DND-41 (cell line): ENCODE measurements at regions not wholly inside any gene's neighbourhood (a gene's known extent, or its start where the extent isn't known, plus 50 kb on each side); places are given as distances from the start of the nearest gene placed in this dataset.

Experiments
- ATAC-seq: fragments of 200-7000 bp; cut with Tn5 transposase; 3 replicates; pipeline ENCODE4 v1.9.1; 2021; ENCODE audit warnings: low read depth; ENCODE audit not compliant: insufficient read depth
- DNase-seq: peaks from one replicate; pipeline ENCODE4 v3.0.0-alpha.2; 2020
- H2AFZ ChIP-seq: 2 replicates; pipeline ENCODE4 v1.6.0; 2012; ENCODE audit warnings: low read depth, low read length
- H3K27ac ChIP-seq: 2 replicates; pipeline ENCODE4 v1.5.1; 2012; ENCODE audit warnings: low read length, inconsistent platforms
- H3K27me3 ChIP-seq: fragments of 200-600 bp; sonication (generic); 2 replicates; pipeline ENCODE4 v1.6.0; 2012; ENCODE audit warnings: low read length, mild to moderate bottlenecking, inconsistent platforms; ENCODE audit not compliant: insufficient read depth, poor library complexity
- H3K36me3 ChIP-seq: 2 replicates; pipeline ENCODE4 v1.5.1; 2012; ENCODE audit warnings: low read length, inconsistent platforms; ENCODE audit not compliant: insufficient read depth
- H3K4me1 ChIP-seq: 2 replicates; pipeline ENCODE4 v1.5.1; 2012; ENCODE audit warnings: mild to moderate bottlenecking, low read length; ENCODE audit not compliant: insufficient read depth
- H3K4me2 ChIP-seq: 2 replicates; pipeline ENCODE4 v1.6.0; 2012; ENCODE audit warnings: mild to moderate bottlenecking, moderate library complexity, low read length, inconsistent platforms; ENCODE audit not compliant: insufficient read depth
- H3K4me3 ChIP-seq, 2 experiments: fragments of 200-600 bp in 1 of 2; shearing (Covaris generic) in 1 of 2; 2 replicates each; pipeline ENCODE4 v1.5.1; 2012 to 2016; ENCODE audit warnings: inconsistent platforms in 2 of 2, low read length in 2 of 2, mild to moderate bottlenecking in 2 of 2, low read depth in 1 of 2, moderate library complexity in 1 of 2
- H3K79me2 ChIP-seq: 2 replicates; pipeline ENCODE4 v1.6.0; 2012; ENCODE audit warnings: low read length, inconsistent platforms; ENCODE audit not compliant: insufficient read depth
- H3K9ac ChIP-seq: 2 replicates; pipeline ENCODE4 v1.6.0; 2012; ENCODE audit warnings: low read depth, mild to moderate bottlenecking, inconsistent platforms, low read length, moderate library complexity
- H3K9me3 ChIP-seq: 2 replicates; pipeline ENCODE4 v1.5.1; 2012; ENCODE audit warnings: low read length, moderate library complexity, mild to moderate bottlenecking, inconsistent platforms; ENCODE audit not compliant: insufficient read depth, severe bottlenecking
- H4K20me1 ChIP-seq: 2 replicates; pipeline ENCODE4 v1.6.0; 2012; ENCODE audit warnings: low read length; ENCODE audit not compliant: insufficient read depth
- EZH2 ChIP-seq: IDR thresholded peaks from 3 replicates; pipeline ENCODE4 v1.6.1; 2012; ENCODE audit warnings: borderline replicate concordance, low read depth, mild to moderate bottlenecking, moderate library complexity, low read length, inconsistent platforms; ENCODE audit not compliant: severe bottlenecking
- TF ChIP-seq, protein P1 (sequence below): IDR thresholded peaks from 2 replicates; pipeline ENCODE4 v1.5.1; 2012; ENCODE audit warnings: borderline replicate concordance, low read length, moderate library complexity, mild to moderate bottlenecking; ENCODE audit not compliant: poor library complexity, severe bottlenecking; ENCODE audit errors: extremely low read depth

DNA sequence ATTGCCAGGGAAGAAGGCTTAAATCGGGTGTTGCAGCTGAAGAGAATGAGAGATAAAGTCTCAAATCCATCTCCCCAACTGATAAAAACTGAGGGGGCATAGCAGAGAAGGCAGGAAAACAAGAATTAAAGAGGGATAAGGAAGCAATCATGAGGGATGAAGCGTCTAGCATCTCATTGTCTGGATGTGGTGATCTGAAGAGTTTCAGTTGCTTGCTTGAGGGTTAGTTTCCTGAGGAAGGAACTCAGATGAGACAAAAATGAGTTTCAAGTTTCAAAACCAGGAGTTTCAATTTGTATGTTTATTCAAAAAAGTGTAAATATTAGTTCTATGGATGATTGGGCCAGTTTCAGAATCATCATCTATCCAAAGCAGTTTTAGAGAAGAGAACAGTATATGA is 496.9 kb downstream of the RAB28 start:
- no peaks in the 10 kb centered on the region for H4K20me1 ChIP-seq
- no peaks in the 10 kb centered on the region for H3K4me1 ChIP-seq
- H3K9ac ChIP-seq, result no peak overlapping the region
- H3K36me3 ChIP-seq, result no peaks in the 10 kb centered on the region
- no peaks in the 10 kb centered on the region for H3K79me2 ChIP-seq
- no peak for ATAC-seq
- H3K4me2 ChIP-seq, result no peak overlapping the region
- TF ChIP-seq, protein P1, sequence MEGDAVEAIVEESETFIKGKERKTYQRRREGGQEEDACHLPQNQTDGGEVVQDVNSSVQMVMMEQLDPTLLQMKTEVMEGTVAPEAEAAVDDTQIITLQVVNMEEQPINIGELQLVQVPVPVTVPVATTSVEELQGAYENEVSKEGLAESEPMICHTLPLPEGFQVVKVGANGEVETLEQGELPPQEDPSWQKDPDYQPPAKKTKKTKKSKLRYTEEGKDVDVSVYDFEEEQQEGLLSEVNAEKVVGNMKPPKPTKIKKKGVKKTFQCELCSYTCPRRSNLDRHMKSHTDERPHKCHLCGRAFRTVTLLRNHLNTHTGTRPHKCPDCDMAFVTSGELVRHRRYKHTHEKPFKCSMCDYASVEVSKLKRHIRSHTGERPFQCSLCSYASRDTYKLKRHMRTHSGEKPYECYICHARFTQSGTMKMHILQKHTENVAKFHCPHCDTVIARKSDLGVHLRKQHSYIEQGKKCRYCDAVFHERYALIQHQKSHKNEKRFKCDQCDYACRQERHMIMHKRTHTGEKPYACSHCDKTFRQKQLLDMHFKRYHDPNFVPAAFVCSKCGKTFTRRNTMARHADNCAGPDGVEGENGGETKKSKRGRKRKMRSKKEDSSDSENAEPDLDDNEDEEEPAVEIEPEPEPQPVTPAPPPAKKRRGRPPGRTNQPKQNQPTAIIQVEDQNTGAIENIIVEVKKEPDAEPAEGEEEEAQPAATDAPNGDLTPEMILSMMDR, result no peak
- no peak for TF ChIP-seq EZH2
- H3K4me3 ChIP-seq, result no peak overlapping the region
- no peak for DNase-seq
- H3K27me3 ChIP-seq, result no peaks in the 10 kb centered on the region
- H3K27ac ChIP-seq, result no peak overlapping the region
- no peaks in the 10 kb centered on the region for H3K9me3 ChIP-seq
- no peak overlapping the region for H2AFZ ChIP-seq

DNA sequence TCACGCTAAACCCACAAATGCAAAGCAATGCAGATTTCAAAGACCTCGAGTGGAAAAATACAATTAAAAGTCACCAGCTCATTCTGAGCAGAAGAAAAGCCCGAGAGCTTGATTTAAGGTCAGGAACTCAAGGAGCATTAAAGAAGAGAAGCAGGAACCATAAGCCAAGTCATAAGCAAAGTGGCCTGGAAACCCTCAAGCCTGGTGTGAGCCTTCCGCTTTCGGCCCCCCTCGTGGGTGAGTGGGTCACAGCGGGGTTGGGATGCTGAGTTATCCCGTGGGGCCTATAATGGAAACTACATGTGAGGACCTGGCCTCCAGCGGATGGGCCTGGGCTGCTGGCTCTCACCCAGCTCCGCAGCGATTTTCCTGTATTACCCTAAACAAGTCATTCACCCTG is 504.3 kb downstream of the RAB28 start:
- Histone ChIP-seq H3K79me2 (no peaks in the 10 kb centered on the region), H3K4me2 (no peak overlapping the region), H3K27me3 (no peaks in the 10 kb centered on the region), H3K36me3 (no peaks in the 10 kb centered on the region), H3K9ac (no peak overlapping the region), H3K9me3 (no peaks in the 10 kb centered on the region), H2AFZ (no peak overlapping the region), H3K4me3 (no peak overlapping the region), H4K20me1 (no peaks in the 10 kb centered on the region), H3K4me1 (no peaks in the 10 kb centered on the region), H3K27ac (no peak overlapping the region)
- DNase-seq (no peak), ATAC-seq (no peak)
- TF ChIP-seq, protein P1, result no peak
- TF ChIP-seq EZH2, result no peak

DNA sequence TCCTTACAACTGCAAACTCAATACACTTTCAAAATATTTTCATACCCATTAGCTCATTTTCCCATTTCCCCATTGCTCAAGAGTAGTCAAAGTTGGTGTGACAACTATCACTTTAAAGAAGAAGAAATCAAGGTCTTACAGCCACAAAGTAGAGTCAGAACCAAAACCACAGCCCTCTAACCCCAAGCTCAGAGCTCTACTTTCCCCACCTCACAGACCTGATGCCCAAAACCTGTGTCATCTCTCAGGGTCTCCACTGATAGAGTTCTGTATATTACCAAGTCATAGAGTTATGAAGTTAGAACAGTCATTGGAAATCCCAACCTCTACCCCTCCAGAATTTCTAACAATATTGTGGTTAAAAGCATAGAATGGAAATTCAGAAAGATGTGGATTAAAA is 505.8 kb downstream of the RAB28 start:
- Histone ChIP-seq H3K79me2 (no peaks in the 10 kb centered on the region), H3K27me3 (no peaks in the 10 kb centered on the region), H3K36me3 (no peaks in the 10 kb centered on the region), H3K9ac (no peak overlapping the region), H3K4me1 (no peaks in the 10 kb centered on the region), H3K4me2 (no peak overlapping the region), H3K4me3 (no peak overlapping the region), H2AFZ (no peak overlapping the region), H3K27ac (no peak overlapping the region), H3K9me3 (no peaks in the 10 kb centered on the region), H4K20me1 (no peaks in the 10 kb centered on the region)
- DNase-seq (no peak), ATAC-seq (no peak)
- TF ChIP-seq, protein P1, result no peak
- TF ChIP-seq EZH2, result no peak

DNA sequence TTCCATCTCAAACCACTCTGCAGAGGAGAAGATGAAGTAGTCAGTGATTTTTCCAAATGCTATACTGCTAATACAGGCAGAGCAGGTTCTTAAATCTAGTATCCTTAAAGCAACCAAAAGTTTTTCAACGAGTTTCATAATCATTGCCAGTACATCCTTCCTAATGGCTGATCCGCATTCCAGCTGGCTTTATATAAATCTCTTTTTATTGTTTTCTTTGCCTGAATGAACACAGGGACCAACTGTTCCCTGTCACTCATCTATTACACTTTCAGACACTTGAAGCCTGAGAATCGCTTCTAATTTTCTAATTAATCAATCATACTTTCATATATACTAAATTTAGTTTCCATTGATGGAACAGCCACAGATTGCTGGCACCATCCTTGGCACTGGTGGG is 508.6 kb downstream of the RAB28 start:
- no peaks in the 10 kb centered on the region for H3K4me1 ChIP-seq
- DNase-seq (no peak), ATAC-seq (no peak)
- no peak overlapping the region for H3K9ac ChIP-seq
- H3K9me3 ChIP-seq, result no peaks in the 10 kb centered on the region
- H3K4me2 ChIP-seq, result no peak overlapping the region
- H3K27me3 ChIP-seq, result no peaks in the 10 kb centered on the region
- H3K4me3 ChIP-seq, result no peak overlapping the region
- H3K79me2 ChIP-seq, result no peaks in the 10 kb centered on the region
- H4K20me1 ChIP-seq, result no peaks in the 10 kb centered on the region
- H3K36me3 ChIP-seq, result no peaks in the 10 kb centered on the region
- no peak overlapping the region for H3K27ac ChIP-seq
- no peak overlapping the region for H2AFZ ChIP-seq
- TF ChIP-seq, protein P1, result no peak
- TF ChIP-seq EZH2, result no peak
